ENCODE measurements at regions not wholly inside any gene's neighbourhood (a gene's known extent, or its start where the extent isn't known, plus 50 kb on each side); places are given as distances from the start of the nearest gene placed in this dataset.
"Not testable (repeated sequence)": the region's sequence is repeated elsewhere in the genome, so short reads cannot be mapped to it uniquely, and the experiment has no call there.

GRCh38 chr16:13377143-13377542 is 475.7 kb downstream of the SHISA9 start:
- H3K9ac ChIP-seq (ENCODE audit: low read depth in 2 of 2, low read length in 2 of 2) = no peak overlapping the region
- no peaks in the 10 kb centered on the region for H3K36me3 ChIP-seq
- intact Hi-C loops (cut with DNase I) = no loop called here

GRCh38 chr16:13378151-13378550 is 476.8 kb downstream of the SHISA9 start:
- H3K27ac ChIP-seq = no peak overlapping the region
- no peak for TF ChIP-seq CTCF (IDR thresholded peaks at IDR 0.05)
- H3K27me3 ChIP-seq = no peaks in the 10 kb centered on the region
- no peak overlapping the region for H3K9ac ChIP-seq (ENCODE audit: low read depth in 2 of 2, low read length in 2 of 2)
- H3K4me1 ChIP-seq = no peaks in the 10 kb centered on the region
- H3K4me3 ChIP-seq = no peak overlapping the region
- H3K9me3 ChIP-seq = no peaks in the 10 kb centered on the region
- no peak for DNase-seq
- H3K36me3 ChIP-seq = no peaks in the 10 kb centered on the region
- intact Hi-C loops (cut with DNase I) = no loop called here

More at GRCh38 chr16:13377143-13377542, 475.7 kb downstream of the SHISA9 start:
- Histone ChIP-seq H3K27me3 (no peaks in the 10 kb centered on the region), H3K4me1 (no peaks in the 10 kb centered on the region), H3K4me3 (no peak overlapping the region), H3K9me3 (no peaks in the 10 kb centered on the region), H3K27ac (no peak overlapping the region)
- DNase-seq = no peak
- no peak for TF ChIP-seq CTCF (IDR thresholded peaks at IDR 0.05)

- no peak for TF ChIP-seq CTCF (IDR thresholded peaks at IDR 0.05)
- Histone ChIP-seq H3K9ac (ENCODE audit: low read depth in 2 of 2, low read length in 2 of 2) (no peak overlapping the region), H3K9me3 (no peaks in the 10 kb centered on the region), H3K4me1 (no peaks in the 10 kb centered on the region), H3K36me3 (no peaks in the 10 kb centered on the region), H3K27ac (no peak overlapping the region), H3K27me3 (no peaks in the 10 kb centered on the region), H3K4me3 (no peak overlapping the region)
- intact Hi-C loops (cut with DNase I) = no loop called here
- DNase-seq = no peak
These were observed 477.9 kb downstream of the SHISA9 start for GRCh38 chr16:13379266-13379665.

GRCh38 chr16:13385156-13386040 is 484.0 kb downstream of the SHISA9 start:
- DNase-seq; H3K27me3 ChIP-seq; H3K27ac ChIP-seq; H3K36me3 ChIP-seq; H3K9ac ChIP-seq (ENCODE audit: low read depth in 2 of 2, low read length in 2 of 2); H3K4me3 ChIP-seq; H3K9me3 ChIP-seq; intact Hi-C loops (cut with DNase I); H3K4me1 ChIP-seq: not testable (repeated sequence)

- no peak for TF ChIP-seq CTCF (IDR thresholded peaks at IDR 0.05)
- Histone ChIP-seq H3K27ac (no peak overlapping the region), H3K9ac (ENCODE audit: low read depth in 2 of 2, low read length in 2 of 2) (no peak overlapping the region), H3K9me3 (no peaks in the 10 kb centered on the region), H3K27me3 (no peaks in the 10 kb centered on the region), H3K4me3 (no peak overlapping the region), H3K36me3 (no peaks in the 10 kb centered on the region), H3K4me1 (no peaks in the 10 kb centered on the region)
- intact Hi-C loops (cut with DNase I) = no loop called here
- DNase-seq = no peak
These were observed 488.9 kb downstream of the SHISA9 start for GRCh38 chr16:13390093-13390985.
